ENCODE measurements at regions not wholly inside any gene's neighbourhood (a gene's known extent, or its start where the extent isn't known, plus 50 kb on each side); places are given as distances from the start of the nearest gene placed in this dataset.

DNA sequence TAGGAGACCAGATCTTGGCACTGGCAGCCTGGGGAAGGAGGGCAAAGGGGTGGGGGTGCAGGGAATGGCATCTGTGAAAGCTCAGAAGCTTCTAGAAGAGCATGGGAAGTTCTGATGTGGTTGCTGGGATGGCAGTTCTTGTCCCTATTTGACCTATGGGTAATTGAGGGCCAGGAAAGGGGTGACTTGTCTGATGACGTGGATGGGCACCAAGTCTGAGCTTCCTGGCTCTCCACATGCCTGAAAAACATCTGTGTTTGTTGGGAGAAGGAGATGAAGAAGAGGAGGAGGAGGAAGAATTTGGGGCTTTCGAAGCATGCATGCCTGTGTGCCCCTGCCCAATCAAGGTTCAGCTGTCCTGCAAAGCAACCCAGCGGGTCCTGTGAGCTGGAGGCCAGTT lies 158.8 kb downstream of the SMAD6 start (continued):
- TF ChIP-seq EGR1 (IDR thresholded peaks at IDR 0.05; ENCODE audit: borderline replicate concordance, low read depth, low read length), result no peak
- TF ChIP-seq CEBPB (IDR thresholded peaks at IDR 0.05; ENCODE audit: low read depth, low read length), result no peak
- TF ChIP-seq EZH2 (IDR thresholded peaks at IDR 0.05; ENCODE audit: low read depth, low read length, severe bottlenecking), result no peak
- TF ChIP-seq, protein P1, sequence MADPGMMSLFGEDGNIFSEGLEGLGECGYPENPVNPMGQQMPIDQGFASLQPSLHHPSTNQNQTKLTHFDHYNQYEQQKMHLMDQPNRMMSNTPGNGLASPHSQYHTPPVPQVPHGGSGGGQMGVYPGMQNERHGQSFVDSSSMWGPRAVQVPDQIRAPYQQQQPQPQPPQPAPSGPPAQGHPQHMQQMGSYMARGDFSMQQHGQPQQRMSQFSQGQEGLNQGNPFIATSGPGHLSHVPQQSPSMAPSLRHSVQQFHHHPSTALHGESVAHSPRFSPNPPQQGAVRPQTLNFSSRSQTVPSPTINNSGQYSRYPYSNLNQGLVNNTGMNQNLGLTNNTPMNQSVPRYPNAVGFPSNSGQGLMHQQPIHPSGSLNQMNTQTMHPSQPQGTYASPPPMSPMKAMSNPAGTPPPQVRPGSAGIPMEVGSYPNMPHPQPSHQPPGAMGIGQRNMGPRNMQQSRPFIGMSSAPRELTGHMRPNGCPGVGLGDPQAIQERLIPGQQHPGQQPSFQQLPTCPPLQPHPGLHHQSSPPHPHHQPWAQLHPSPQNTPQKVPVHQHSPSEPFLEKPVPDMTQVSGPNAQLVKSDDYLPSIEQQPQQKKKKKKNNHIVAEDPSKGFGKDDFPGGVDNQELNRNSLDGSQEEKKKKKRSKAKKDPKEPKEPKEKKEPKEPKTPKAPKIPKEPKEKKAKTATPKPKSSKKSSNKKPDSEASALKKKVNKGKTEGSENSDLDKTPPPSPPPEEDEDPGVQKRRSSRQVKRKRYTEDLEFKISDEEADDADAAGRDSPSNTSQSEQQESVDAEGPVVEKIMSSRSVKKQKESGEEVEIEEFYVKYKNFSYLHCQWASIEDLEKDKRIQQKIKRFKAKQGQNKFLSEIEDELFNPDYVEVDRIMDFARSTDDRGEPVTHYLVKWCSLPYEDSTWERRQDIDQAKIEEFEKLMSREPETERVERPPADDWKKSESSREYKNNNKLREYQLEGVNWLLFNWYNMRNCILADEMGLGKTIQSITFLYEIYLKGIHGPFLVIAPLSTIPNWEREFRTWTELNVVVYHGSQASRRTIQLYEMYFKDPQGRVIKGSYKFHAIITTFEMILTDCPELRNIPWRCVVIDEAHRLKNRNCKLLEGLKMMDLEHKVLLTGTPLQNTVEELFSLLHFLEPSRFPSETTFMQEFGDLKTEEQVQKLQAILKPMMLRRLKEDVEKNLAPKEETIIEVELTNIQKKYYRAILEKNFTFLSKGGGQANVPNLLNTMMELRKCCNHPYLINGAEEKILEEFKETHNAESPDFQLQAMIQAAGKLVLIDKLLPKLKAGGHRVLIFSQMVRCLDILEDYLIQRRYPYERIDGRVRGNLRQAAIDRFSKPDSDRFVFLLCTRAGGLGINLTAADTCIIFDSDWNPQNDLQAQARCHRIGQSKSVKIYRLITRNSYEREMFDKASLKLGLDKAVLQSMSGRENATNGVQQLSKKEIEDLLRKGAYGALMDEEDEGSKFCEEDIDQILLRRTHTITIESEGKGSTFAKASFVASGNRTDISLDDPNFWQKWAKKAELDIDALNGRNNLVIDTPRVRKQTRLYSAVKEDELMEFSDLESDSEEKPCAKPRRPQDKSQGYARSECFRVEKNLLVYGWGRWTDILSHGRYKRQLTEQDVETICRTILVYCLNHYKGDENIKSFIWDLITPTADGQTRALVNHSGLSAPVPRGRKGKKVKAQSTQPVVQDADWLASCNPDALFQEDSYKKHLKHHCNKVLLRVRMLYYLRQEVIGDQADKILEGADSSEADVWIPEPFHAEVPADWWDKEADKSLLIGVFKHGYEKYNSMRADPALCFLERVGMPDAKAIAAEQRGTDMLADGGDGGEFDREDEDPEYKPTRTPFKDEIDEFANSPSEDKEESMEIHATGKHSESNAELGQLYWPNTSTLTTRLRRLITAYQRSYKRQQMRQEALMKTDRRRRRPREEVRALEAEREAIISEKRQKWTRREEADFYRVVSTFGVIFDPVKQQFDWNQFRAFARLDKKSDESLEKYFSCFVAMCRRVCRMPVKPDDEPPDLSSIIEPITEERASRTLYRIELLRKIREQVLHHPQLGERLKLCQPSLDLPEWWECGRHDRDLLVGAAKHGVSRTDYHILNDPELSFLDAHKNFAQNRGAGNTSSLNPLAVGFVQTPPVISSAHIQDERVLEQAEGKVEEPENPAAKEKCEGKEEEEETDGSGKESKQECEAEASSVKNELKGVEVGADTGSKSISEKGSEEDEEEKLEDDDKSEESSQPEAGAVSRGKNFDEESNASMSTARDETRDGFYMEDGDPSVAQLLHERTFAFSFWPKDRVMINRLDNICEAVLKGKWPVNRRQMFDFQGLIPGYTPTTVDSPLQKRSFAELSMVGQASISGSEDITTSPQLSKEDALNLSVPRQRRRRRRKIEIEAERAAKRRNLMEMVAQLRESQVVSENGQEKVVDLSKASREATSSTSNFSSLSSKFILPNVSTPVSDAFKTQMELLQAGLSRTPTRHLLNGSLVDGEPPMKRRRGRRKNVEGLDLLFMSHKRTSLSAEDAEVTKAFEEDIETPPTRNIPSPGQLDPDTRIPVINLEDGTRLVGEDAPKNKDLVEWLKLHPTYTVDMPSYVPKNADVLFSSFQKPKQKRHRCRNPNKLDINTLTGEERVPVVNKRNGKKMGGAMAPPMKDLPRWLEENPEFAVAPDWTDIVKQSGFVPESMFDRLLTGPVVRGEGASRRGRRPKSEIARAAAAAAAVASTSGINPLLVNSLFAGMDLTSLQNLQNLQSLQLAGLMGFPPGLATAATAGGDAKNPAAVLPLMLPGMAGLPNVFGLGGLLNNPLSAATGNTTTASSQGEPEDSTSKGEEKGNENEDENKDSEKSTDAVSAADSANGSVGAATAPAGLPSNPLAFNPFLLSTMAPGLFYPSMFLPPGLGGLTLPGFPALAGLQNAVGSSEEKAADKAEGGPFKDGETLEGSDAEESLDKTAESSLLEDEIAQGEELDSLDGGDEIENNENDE (IDR thresholded peaks at IDR 0.05; ENCODE audit: insufficient replicate concordance, low read length), result no peak
